Endothelial cell of umbilical vein (primary cell): ENCODE measurements at regions not wholly inside any gene's neighbourhood (a gene's known extent, or its start where the extent isn't known, plus 50 kb on each side); places are given as distances from the start of the nearest gene placed in this dataset.

ENCODE experiments used
- BruUV-seq: library from RNA; stranded (reverse); fragments of 400-500 nt; replicated peaks from 2 replicates; lab custom pipeline; 2021; lab: Mats Ljungman, UMichigan
- CTCF ChIA-PET: fragments of 300-600, 350-600 bp; sonication (Branson Sonifier 250); formaldehyde crosslinking; loops from one replicate; lab custom pipeline; 2021; ENCODE audit warnings: antibody characterized with exemption, inconsistent platforms; lab: Charles Lee
- POLR2A ChIA-PET: fragments of 300-600, 350-600 bp; sonication (Branson Sonifier 250); formaldehyde crosslinking; loops from one replicate; lab custom pipeline; 2021; ENCODE audit warnings: antibody characterized with exemption, inconsistent platforms; lab: Charles Lee
- DNase-seq: peaks from one replicate; pipeline ENCODE4 v3.0.0-alpha.2; 2011; ENCODE audit warnings: low read depth, low spot score
- FAIRE-seq: peaks from 2 replicates; lab custom pipeline; 2011; peaks lifted over from hg19 to GRCh38; lab: Jason Lieb, UNC
- H2AFZ ChIP-seq: 2 replicates; pipeline ENCODE4 v1.6.0; 2012; ENCODE audit warnings: low read depth, low read length, control low read depth, inconsistent platforms
- H3K27ac ChIP-seq: 2 replicates; pipeline ENCODE4 v1.5.1; 2011; ENCODE audit warnings: low read depth, mild to moderate bottlenecking, control low read depth, low read length, moderate library complexity; ENCODE audit not compliant: insufficient read depth
- H3K27me3 ChIP-seq, 2 experiments: 2 replicates each; pipeline versions ENCODE4 v1.6.0 to v1.6.1; 2011; ENCODE audit warnings: low read length in 2 of 2, mixed read lengths in 1 of 2; ENCODE audit not compliant: control insufficient read depth in 2 of 2, insufficient read depth in 2 of 2
- H3K36me3 ChIP-seq, 2 experiments: 2 replicates in 1 of 2; 3 replicates in 1 of 2; pipeline ENCODE4 v1.5.1; 2011; ENCODE audit warnings: low read length in 2 of 2, mild to moderate bottlenecking in 1 of 2, moderate library complexity in 1 of 2; ENCODE audit not compliant: control insufficient read depth in 2 of 2, insufficient read depth in 2 of 2; ENCODE audit errors: extremely low read depth in 1 of 2
- H3K4me1 ChIP-seq: 3 replicates; pipeline ENCODE4 v1.5.1; 2011; ENCODE audit warnings: mild to moderate bottlenecking, low read length; ENCODE audit not compliant: control insufficient read depth, insufficient read depth; ENCODE audit errors: extremely low read depth
- H3K4me2 ChIP-seq: 2 replicates; pipeline ENCODE4 v1.6.1; 2011; ENCODE audit warnings: low read length, control low read depth, mixed read lengths; ENCODE audit not compliant: insufficient read depth
- H3K4me3 ChIP-seq, 3 experiments: fragments of 200-600 bp in 1 of 3; sonication (generic), shearing (Covaris generic) in 1 of 3; replicated peaks in 1 of 3; 2 replicates each; pipeline ENCODE4 v1.5.1; 2011 to 2016; ENCODE audit warnings: control low read depth in 3 of 3, low read length in 3 of 3, mild to moderate bottlenecking in 2 of 3, inconsistent platforms in 1 of 3, low read depth in 1 of 3, moderate library complexity in 1 of 3; ENCODE audit not compliant: insufficient read depth in 1 of 3
- H3K79me2 ChIP-seq: 2 replicates; pipeline ENCODE4 v1.6.0; 2012; ENCODE audit warnings: low read length, inconsistent platforms; ENCODE audit not compliant: control insufficient read depth, insufficient read depth
- H3K9ac ChIP-seq: replicated peaks from 2 replicates; pipeline ENCODE3; 2011; ENCODE audit warnings: low read length, control low read depth; ENCODE audit not compliant: insufficient read depth; ENCODE audit errors: extremely low read depth
- H3K9me1 ChIP-seq: replicated peaks from 3 replicates; pipeline ENCODE4 v1.6.0; 2011; ENCODE audit warnings: mild to moderate bottlenecking, low read length; ENCODE audit not compliant: control insufficient read depth, insufficient read depth; ENCODE audit errors: extremely low read depth
- H3K9me3 ChIP-seq: replicated peaks from 2 replicates; pipeline ENCODE4 v1.5.1; 2012; ENCODE audit warnings: low read length, inconsistent platforms; ENCODE audit not compliant: control insufficient read depth, insufficient read depth
- H4K20me1 ChIP-seq: replicated peaks from 2 replicates; pipeline ENCODE3; 2011; ENCODE audit warnings: mild to moderate bottlenecking, low read length; ENCODE audit not compliant: control insufficient read depth, insufficient read depth; ENCODE audit errors: extremely low read depth
- EZH2 ChIP-seq: IDR thresholded peaks from 2 replicates; pipeline ENCODE4 v1.6.1; 2012; ENCODE audit warnings: borderline replicate concordance, low read depth, mild to moderate bottlenecking, moderate library complexity, low read length, inconsistent platforms; ENCODE audit not compliant: severe bottlenecking
- FOS ChIP-seq: IDR thresholded peaks from 2 replicates; pipeline ENCODE4 v1.6.1; 2011; ENCODE audit warnings: mild to moderate bottlenecking, low read length, moderate library complexity, borderline replicate concordance; ENCODE audit not compliant: insufficient read depth
- GATA2 ChIP-seq: IDR thresholded peaks from 2 replicates; pipeline ENCODE4 v1.7.0; 2011; ENCODE audit warnings: low read depth, mild to moderate bottlenecking, moderate library complexity, mixed read lengths, low read length; ENCODE audit not compliant: insufficient read length, insufficient read depth
- JUN ChIP-seq: IDR thresholded peaks from 2 replicates; pipeline ENCODE4 v1.6.1; 2011; ENCODE audit warnings: borderline replicate concordance, low read depth; ENCODE audit not compliant: insufficient read length, insufficient read depth
- MAX ChIP-seq: IDR thresholded peaks from 2 replicates; pipeline ENCODE4 v1.6.1; 2011; ENCODE audit not compliant: insufficient read depth, insufficient read length
- MYC ChIP-seq: IDR thresholded peaks from one replicate; pipeline ENCODE4 v1.6.1; 2011; ENCODE audit warnings: mild to moderate bottlenecking, low read depth, low read length
- POLR2A ChIP-seq: IDR thresholded peaks from 2 replicates; pipeline ENCODE4 v1.6.1; 2012; ENCODE audit warnings: low read depth, mild to moderate bottlenecking, control low read depth, low read length
- dilution Hi-C: fragments of 300-500 bp; cut with MboI; formaldehyde crosslinking; loops from one replicate; pipeline ENCODE4 v1.15.0; 2019; ENCODE audit warnings: low sequenced_read_pairs; ENCODE audit not compliant: extremely low pct_ligation_motif_present
- intact Hi-C: fragments of 100-400 bp; cut with micrococcal nuclease; formaldehyde crosslinking; loops from one replicate; pipeline ENCODE4 v1.10.0; 2022

- H3K4me1 ChIP-seq: no peaks in the 10 kb centered on the region
- no peak for DNase-seq
- H2AFZ ChIP-seq: no peak overlapping the region
- CTCF ChIA-PET: no interaction called here
- intact Hi-C loops (no loop called here), dilution Hi-C loops (no loop called here)
- no peak overlapping the region for H3K9ac ChIP-seq
- no peaks in the 10 kb centered on the region for H3K9me3 ChIP-seq
- no peaks in the 10 kb centered on the region for H3K9me1 ChIP-seq
- H3K79me2 ChIP-seq: no peaks in the 10 kb centered on the region
- POLR2A ChIA-PET: no interaction called here
- BruUV-seq: no TSS peak
- no peak overlapping the region for H3K27ac ChIP-seq
- no peak for TF ChIP-seq MAX
- no peak for TF ChIP-seq GATA2
- TF ChIP-seq EZH2: no peak
- no peak for TF ChIP-seq FOS
- H3K4me2 ChIP-seq: no peak overlapping the region
- no peaks in the 10 kb centered on the region for H3K36me3 ChIP-seq
- H4K20me1 ChIP-seq: no peaks in the 10 kb centered on the region
- no peak overlapping the region for H3K4me3 ChIP-seq
- no peaks in the 10 kb centered on the region for H3K27me3 ChIP-seq
- FAIRE-seq: no peak
Measured at GRCh38 chr2:16318474-16319195, 347.0 kb downstream of the CYRIA start.

DNA sequence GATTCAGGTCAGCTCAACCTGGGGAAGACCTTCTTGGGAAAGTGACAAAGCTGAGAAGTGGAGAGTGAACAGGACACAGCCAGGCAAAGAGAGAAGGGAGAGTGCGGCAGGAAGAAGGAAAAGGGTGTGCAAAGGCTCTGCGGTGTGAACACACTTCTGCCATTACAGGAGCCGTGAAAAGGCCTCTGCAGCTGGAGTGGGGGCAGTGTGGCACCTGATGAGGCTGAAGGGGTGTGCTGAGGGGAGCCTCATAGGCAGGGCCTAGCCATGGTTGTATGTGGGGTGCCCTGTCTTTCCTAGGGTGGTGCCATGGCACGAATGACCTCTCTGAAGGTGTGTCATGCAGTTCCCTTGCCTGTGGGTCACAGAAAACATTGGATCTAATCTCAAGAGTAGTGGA lies 347.6 kb downstream of the CYRIA start:
- H3K9me3 ChIP-seq: no peaks in the 10 kb centered on the region
- CTCF ChIA-PET: no interaction called here

More for the DNA sequence above, 347.6 kb downstream of the CYRIA start:
- Histone ChIP-seq H3K9me1 (no peaks in the 10 kb centered on the region), H3K27ac (no peak overlapping the region), H3K4me1 (no peaks in the 10 kb centered on the region), H3K4me3 (no peak overlapping the region), H4K20me1 (no peaks in the 10 kb centered on the region), H3K4me2 (no peak overlapping the region), H3K9ac (no peak overlapping the region), H3K27me3 (no peaks in the 10 kb centered on the region), H3K36me3 (no peaks in the 10 kb centered on the region), H2AFZ (no peak overlapping the region), H3K79me2 (no peaks in the 10 kb centered on the region)
- FAIRE-seq: no peak
- dilution Hi-C loops: no loop called here
- DNase-seq: no peak
- TF ChIP-seq JUN (no peak), FOS (no peak), MYC (no peak), GATA2 (no peak), POLR2A (no peak)
- BruUV-seq: no TSS peak
- POLR2A ChIA-PET: no interaction called here
- intact Hi-C loops: no loop called here
